ENCODE measurements at regions not wholly inside any gene's neighbourhood (a gene's known extent, or its start where the extent isn't known, plus 50 kb on each side); places are given as distances from the start of the nearest gene placed in this dataset.
A peak's percentile ranks its signal among the peaks of the same experiment; 100 is the strongest.
"Not testable (repeated sequence)": the region's sequence is repeated elsewhere in the genome, so short reads cannot be mapped to it uniquely, and the experiment has no call there.

- H3K9me3 ChIP-seq (ENCODE audit: low read depth) = no peaks in the 10 kb centered on the region
- peaks cover 12% of the 10 kb centered on the region for H3K4me1 ChIP-seq (ENCODE audit: insufficient read depth)
- no peaks in the 10 kb centered on the region for H3K27me3 ChIP-seq (replicated peaks; ENCODE audit: insufficient read depth)
- no peak overlapping the region for H3K4me2 ChIP-seq (ENCODE audit: unreplicated experiment)
- no peak overlapping the region for H3K27ac ChIP-seq
- no peak overlapping the region for H3K9ac ChIP-seq
- 81 to 89% methylated on average over 1 of the region's 1 CpG for WGBS, 2 experiments (ENCODE audit: low coverage in 1 of 2, low lambda C conversion rate in 2 of 2, missing lambda C conversion rate in 2 of 2)
- no peak for DNase-seq
- no peaks in the 10 kb centered on the region for H4K20me1 ChIP-seq (ENCODE audit: insufficient read depth)
- no peaks in the 10 kb centered on the region for H3K9me2 ChIP-seq (ENCODE audit: insufficient read depth)
- no peak overlapping the region for H3K4me3 ChIP-seq
- peaks cover 4% of the 10 kb centered on the region; the same call in 1 of the 2 replicates for H3F3A ChIP-seq (ENCODE audit: insufficient read depth)
- H3K36me3 ChIP-seq (ENCODE audit: low read depth) = no peaks in the 10 kb centered on the region
- TF ChIP-seq EZH2 (IDR thresholded peaks at IDR 0.05; ENCODE audit: insufficient read depth, poor library complexity, severe bottlenecking) (no peak), EZH2phosphoT487 (IDR thresholded peaks at IDR 0.05; ENCODE audit: insufficient read depth, low read depth) (no peak)
- in situ Hi-C loops (cut with MboI) = no loop called here
- H2AFZ ChIP-seq = no peak overlapping the region
- no peaks in the 10 kb centered on the region for H3K79me2 ChIP-seq (ENCODE audit: insufficient read depth)
Observed at GRCh38 chr11:122002926-122003325, 113.1 kb downstream of the BLID start.

DNA sequence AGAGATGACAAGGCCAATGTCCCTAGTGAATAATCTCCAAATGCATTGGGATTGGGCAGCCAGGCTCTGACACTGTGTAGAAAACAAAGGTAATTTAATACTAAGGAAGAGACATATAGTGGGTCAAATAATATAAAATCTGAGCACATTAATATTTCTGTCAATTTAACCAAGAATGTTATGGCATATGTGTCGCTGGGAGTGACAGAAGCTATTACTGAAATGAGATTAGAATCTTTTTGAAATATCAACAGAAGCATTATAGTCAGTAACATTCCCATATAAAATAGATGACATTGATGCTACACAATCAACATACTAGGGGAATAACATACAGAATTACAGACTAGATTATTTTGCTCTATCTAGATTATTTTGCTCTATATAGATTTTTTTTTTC lies 114.0 kb downstream of the BLID start:
- in situ Hi-C loops (cut with MboI) = no loop called here
- Histone ChIP-seq H3K9ac (no peak overlapping the region), H3K36me3 (ENCODE audit: low read depth) (no peaks in the 10 kb centered on the region), H4K20me1 (ENCODE audit: insufficient read depth) (no peaks in the 10 kb centered on the region), H3K4me2 (ENCODE audit: unreplicated experiment) (no peak overlapping the region), H3K4me1 (ENCODE audit: insufficient read depth) (peaks cover 12% of the 10 kb centered on the region), H2AFZ (no peak overlapping the region), H3K27ac (no peak overlapping the region), H3K9me2 (ENCODE audit: insufficient read depth) (no peaks in the 10 kb centered on the region), H3K4me3 (no peak overlapping the region), H3F3A (ENCODE audit: insufficient read depth) (peaks cover 4% of the 10 kb centered on the region; the same call in 1 of the 2 replicates), H3K9me3 (ENCODE audit: low read depth) (no peaks in the 10 kb centered on the region), H3K79me2 (ENCODE audit: insufficient read depth) (no peaks in the 10 kb centered on the region), H3K27me3 (replicated peaks; ENCODE audit: insufficient read depth) (no peaks in the 10 kb centered on the region)
- DNase-seq = no peak
- 36 to 77% methylated on average over 1 of the region's 1 CpG for WGBS, 2 experiments (ENCODE audit: low coverage in 1 of 2, low lambda C conversion rate in 2 of 2, missing lambda C conversion rate in 2 of 2)
- no peak for TF ChIP-seq EZH2phosphoT487 (IDR thresholded peaks at IDR 0.05; ENCODE audit: insufficient read depth, low read depth)
- TF ChIP-seq EZH2 (IDR thresholded peaks at IDR 0.05; ENCODE audit: insufficient read depth, poor library complexity, severe bottlenecking) = no peak

DNA sequence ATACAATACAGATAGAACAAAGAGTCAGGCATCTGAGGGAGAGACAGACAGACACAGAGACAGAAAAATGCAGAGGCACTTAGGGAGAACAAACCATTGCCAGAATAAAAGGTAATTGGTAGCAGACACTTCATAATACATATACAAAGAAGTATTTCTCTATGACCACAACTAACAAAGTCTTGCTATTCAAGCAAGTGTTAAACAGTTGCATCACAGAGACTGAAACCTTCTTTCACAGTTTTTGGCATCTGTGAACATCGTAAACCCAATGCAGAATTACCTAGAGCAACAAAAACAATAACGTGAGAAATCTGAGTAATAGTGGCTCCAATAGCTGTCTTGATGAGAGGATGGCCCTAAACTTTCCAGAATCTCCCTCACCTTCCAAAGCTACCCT lies 116.4 kb downstream of the BLID start:
- peaks cover 12% of the 10 kb centered on the region for H3K4me1 ChIP-seq (ENCODE audit: insufficient read depth)
- H3K9me2 ChIP-seq (ENCODE audit: insufficient read depth) = no peaks in the 10 kb centered on the region
- H3K27ac ChIP-seq = 0 out of 2 replicates have a peak overlapping the region, but pooled peaks have one; percentile 12
- H3K27me3 ChIP-seq (replicated peaks; ENCODE audit: insufficient read depth) = no peaks in the 10 kb centered on the region
- no peaks in the 10 kb centered on the region for H3K79me2 ChIP-seq (ENCODE audit: insufficient read depth)
- TF ChIP-seq EZH2 (IDR thresholded peaks at IDR 0.05; ENCODE audit: insufficient read depth, poor library complexity, severe bottlenecking) = no peak
- no peak for TF ChIP-seq EZH2phosphoT487 (IDR thresholded peaks at IDR 0.05; ENCODE audit: insufficient read depth, low read depth)
- no peak overlapping the region for H3K4me2 ChIP-seq (ENCODE audit: unreplicated experiment)
- peak; percentile 42 for DNase-seq
- H4K20me1 ChIP-seq (ENCODE audit: insufficient read depth) = no peaks in the 10 kb centered on the region
- WGBS, 2 experiments (ENCODE audit: low coverage in 1 of 2, low lambda C conversion rate in 2 of 2, missing lambda C conversion rate in 2 of 2) = 14 to 16% methylated on average over 2 of the region's 2 CpGs
- H3K9ac ChIP-seq = no peak overlapping the region
- H2AFZ ChIP-seq = peak overlapping the region; percentile 17; the same call in 1 of the 2 replicates
- H3K4me3 ChIP-seq = no peak overlapping the region
- no peaks in the 10 kb centered on the region for H3K9me3 ChIP-seq (ENCODE audit: low read depth)
- in situ Hi-C loops (cut with MboI) = no loop called here
- no peaks in the 10 kb centered on the region for H3K36me3 ChIP-seq (ENCODE audit: low read depth)
- H3F3A ChIP-seq (ENCODE audit: insufficient read depth) = peaks cover 4% of the 10 kb centered on the region; the same call in 1 of the 2 replicates

- Histone ChIP-seq H2AFZ (no peak overlapping the region), H3K4me2 (ENCODE audit: unreplicated experiment) (no peak overlapping the region), H3K79me2 (ENCODE audit: insufficient read depth) (no peaks in the 10 kb centered on the region), H3K36me3 (ENCODE audit: low read depth) (no peaks in the 10 kb centered on the region), H3K4me1 (ENCODE audit: insufficient read depth) (peaks cover 12% of the 10 kb centered on the region), H3K9me2 (ENCODE audit: insufficient read depth) (no peaks in the 10 kb centered on the region), H3K9ac (no peak overlapping the region), H3K4me3 (no peak overlapping the region), H3K27ac (no peak overlapping the region), H3F3A (ENCODE audit: insufficient read depth) (peaks cover 4% of the 10 kb centered on the region; the same call in 1 of the 2 replicates), H3K9me3 (ENCODE audit: low read depth) (no peaks in the 10 kb centered on the region), H3K27me3 (replicated peaks; ENCODE audit: insufficient read depth) (no peaks in the 10 kb centered on the region), H4K20me1 (ENCODE audit: insufficient read depth) (no peaks in the 10 kb centered on the region)
- 89 to 96% methylated on average over 1 of the region's 1 CpG for WGBS, 2 experiments (ENCODE audit: low coverage in 1 of 2, low lambda C conversion rate in 2 of 2, missing lambda C conversion rate in 2 of 2)
- DNase-seq = no peak
- no peak for TF ChIP-seq EZH2 (IDR thresholded peaks at IDR 0.05; ENCODE audit: insufficient read depth, poor library complexity, severe bottlenecking)
- in situ Hi-C loops (cut with MboI) = no loop called here
Observed at GRCh38 chr11:121996574-121996973, 119.4 kb downstream of the BLID start.

DNA sequence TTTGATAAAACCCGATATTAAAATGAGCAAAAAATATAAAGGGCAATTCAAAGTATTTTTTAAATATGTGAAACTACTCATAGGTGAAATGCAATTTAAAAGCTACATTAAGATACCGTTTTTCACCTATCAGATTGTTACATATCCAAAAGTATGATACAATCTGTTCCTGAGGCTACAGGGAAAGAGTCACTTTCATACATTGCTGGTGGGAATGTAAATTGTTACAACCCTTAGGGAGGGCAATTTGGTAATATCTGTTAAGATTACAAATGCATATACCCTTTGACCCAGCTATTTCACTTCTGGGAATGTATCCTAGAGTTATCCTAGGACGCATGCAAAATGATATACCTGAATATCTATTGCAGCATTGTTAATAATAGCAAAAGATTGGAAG lies 132.1 kb downstream of the BLID start:
- Histone ChIP-seq H3K27me3 (replicated peaks; ENCODE audit: insufficient read depth) (no peaks in the 10 kb centered on the region), H3K79me2 (ENCODE audit: insufficient read depth) (no peaks in the 10 kb centered on the region), H3K9me3 (ENCODE audit: low read depth) (no peaks in the 10 kb centered on the region), H3K4me1 (ENCODE audit: insufficient read depth) (no peaks in the 10 kb centered on the region), H3K4me3 (no peak overlapping the region), H3F3A (ENCODE audit: insufficient read depth) (no peaks in the 10 kb centered on the region), H3K9me2 (ENCODE audit: insufficient read depth) (no peaks in the 10 kb centered on the region), H3K9ac (no peak overlapping the region), H3K36me3 (ENCODE audit: low read depth) (no peaks in the 10 kb centered on the region), H3K4me2 (ENCODE audit: unreplicated experiment) (no peak overlapping the region), H2AFZ (no peak overlapping the region), H4K20me1 (ENCODE audit: insufficient read depth) (no peaks in the 10 kb centered on the region), H3K27ac (no peak overlapping the region)
- WGBS, 2 experiments (ENCODE audit: low coverage in 1 of 2, low lambda C conversion rate in 2 of 2, missing lambda C conversion rate in 2 of 2) = 89 to 91% methylated on average over 3 of the region's 3 CpGs
- in situ Hi-C loops (cut with MboI) = no loop called here
- no peak for DNase-seq
- TF ChIP-seq EZH2 (IDR thresholded peaks at IDR 0.05; ENCODE audit: insufficient read depth, poor library complexity, severe bottlenecking) (no peak), EZH2phosphoT487 (IDR thresholded peaks at IDR 0.05; ENCODE audit: insufficient read depth, low read depth) (no peak)

GRCh38 chr11:121977914-121978313 lies 138.1 kb downstream of the BLID start:
- DNase-seq; H3K79me2 ChIP-seq (ENCODE audit: insufficient read depth); H3K27ac ChIP-seq; H3K9ac ChIP-seq; H2AFZ ChIP-seq; H3K4me3 ChIP-seq; H3K9me3 ChIP-seq (ENCODE audit: low read depth); H3K36me3 ChIP-seq (ENCODE audit: low read depth); H3K9me2 ChIP-seq (ENCODE audit: insufficient read depth); H4K20me1 ChIP-seq (ENCODE audit: insufficient read depth); H3F3A ChIP-seq (ENCODE audit: insufficient read depth); H3K27me3 ChIP-seq (replicated peaks; ENCODE audit: insufficient read depth); in situ Hi-C loops (cut with MboI); H3K4me1 ChIP-seq (ENCODE audit: insufficient read depth); H3K4me2 ChIP-seq (ENCODE audit: unreplicated experiment): not testable (repeated sequence)

All from GM23248 (cell line).